Endodermal cell (in vitro differentiated cells): ENCODE measurements at regions not wholly inside any gene's neighbourhood (a gene's known extent, or its start where the extent isn't known, plus 50 kb on each side); places are given as distances from the start of the nearest gene placed in this dataset.

Experiments
- DNase-seq: peaks from one replicate; pipeline ENCODE4 v3.0.0-alpha.2; 2017
- H3K27ac ChIP-seq: 2 replicates; pipeline ENCODE4 v1.5.1; 2013; ENCODE audit warnings: mild to moderate bottlenecking, low read depth, low read length, moderate library complexity
- H3K27me3 ChIP-seq: 2 replicates; pipeline ENCODE4 v1.6.1; 2013; ENCODE audit warnings: mild to moderate bottlenecking, low read length, moderate library complexity; ENCODE audit not compliant: insufficient read depth, control insufficient read depth, poor library complexity, severe bottlenecking
- H3K36me3 ChIP-seq: 2 replicates; pipeline ENCODE4 v1.7.0; 2013; ENCODE audit warnings: mild to moderate bottlenecking, low read length, moderate library complexity; ENCODE audit not compliant: control insufficient read depth, insufficient read depth
- H3K4me1 ChIP-seq: one replicate; pipeline ENCODE4 v1.7.0; 2013; ENCODE audit warnings: low read length; ENCODE audit not compliant: control insufficient read depth, insufficient read depth
- H3K4me3 ChIP-seq: 2 replicates; pipeline ENCODE4 v1.5.1; 2013; ENCODE audit warnings: mild to moderate bottlenecking, low read length, moderate library complexity
- H3K9ac ChIP-seq: 2 replicates; pipeline ENCODE4 v1.6.1; 2013; ENCODE audit warnings: mild to moderate bottlenecking, low read length, moderate library complexity; ENCODE audit not compliant: poor library complexity, severe bottlenecking; ENCODE audit errors: extremely low read depth
- H3K9me3 ChIP-seq: 2 replicates; pipeline ENCODE4 v1.6.1; 2013; ENCODE audit warnings: mild to moderate bottlenecking, low read length, moderate library complexity; ENCODE audit not compliant: control insufficient read depth
- H3K27ac Mint-ChIP-seq: 2 replicates; pipeline ENCODE4 v1.8.0; 2020; ENCODE audit warnings: mixed read lengths
- H3K27me3 Mint-ChIP-seq: 2 replicates; pipeline ENCODE4 v1.8.0; 2021; ENCODE audit warnings: mild to moderate bottlenecking, mixed read lengths; ENCODE audit not compliant: insufficient read depth
- H3K36me3 Mint-ChIP-seq: 2 replicates; pipeline ENCODE4 v1.8.0; 2020; ENCODE audit warnings: low read depth, mixed read lengths
- H3K4me1 Mint-ChIP-seq: 2 replicates; pipeline ENCODE4 v1.8.0; 2020; ENCODE audit warnings: mixed read lengths
- H3K4me3 Mint-ChIP-seq: 2 replicates; pipeline ENCODE4 v1.8.0; 2020; ENCODE audit warnings: mild to moderate bottlenecking, moderate library complexity, mixed read lengths
- H3K9me3 Mint-ChIP-seq: 2 replicates; pipeline ENCODE4 v1.8.0; 2020; ENCODE audit warnings: mild to moderate bottlenecking, mixed read lengths
- WGBS, 2 experiments: methylation state at CpG; one replicate each; pipeline versions ENCODE4 v1.1.5 to v1.1.7; 2013; ENCODE audit warnings: missing lambda C conversion rate in 2 of 2, mixed read lengths in 1 of 2; ENCODE audit not compliant: insufficient coverage in 1 of 2, insufficient read length in 1 of 2; 5-methylcytosine and 5-hydroxymethylcytosine counted together
- TF ChIP-seq, protein P1 (sequence below): fragments of 200-600 bp; sonication (generic); conservative IDR thresholded peaks from 2 replicates; pipeline ENCODE4 v1.5.0; 2021; ENCODE audit warnings: antibody characterized with exemption, mild to moderate bottlenecking

DNA sequence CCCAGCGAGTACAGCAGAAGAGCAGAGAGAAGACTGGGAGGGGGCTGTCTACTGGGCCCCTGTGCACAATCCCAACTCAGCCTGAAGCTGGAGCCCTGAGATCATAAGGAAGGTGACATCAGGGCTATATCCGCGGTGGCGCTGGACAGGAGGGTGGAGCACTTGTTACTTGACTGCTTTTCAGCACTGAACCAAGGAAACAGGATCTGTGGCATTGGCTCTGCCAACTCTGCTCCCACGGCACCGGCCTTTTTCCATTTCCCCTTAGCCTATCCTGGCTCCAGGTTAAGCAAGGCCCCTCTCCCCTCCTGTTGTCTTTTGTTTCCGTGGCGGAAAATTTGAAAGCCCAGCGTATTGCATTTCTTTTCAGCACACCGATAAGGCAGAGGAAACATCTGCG is 125.0 kb upstream of the IRX3 start:
- H3K9me3 ChIP-seq = peaks cover 5% of the 10 kb centered on the region
- Mint-ChIP-seq H3K36me3 (no peaks in the 10 kb centered on the region), H3K4me3 (no peak overlapping the region), H3K9me3 (peaks cover 11% of the 10 kb centered on the region), H3K27ac (no peak overlapping the region), H3K4me1 (peaks cover 8% of the 10 kb centered on the region), H3K27me3 (peaks cover 33% of the 10 kb centered on the region)
- H3K9ac ChIP-seq = no peak overlapping the region
- WGBS, 2 experiments = 56 to 57% methylated on average over 8 to 11 of the region's 11 CpGs
- H3K36me3 ChIP-seq = no peaks in the 10 kb centered on the region
- H3K4me3 ChIP-seq = no peak overlapping the region
- no peak overlapping the region for H3K27ac ChIP-seq
- DNase-seq = peak; percentile 61
- H3K27me3 ChIP-seq = no peaks in the 10 kb centered on the region
- H3K4me1 ChIP-seq = no peaks in the 10 kb centered on the region
- TF ChIP-seq, protein P1, sequence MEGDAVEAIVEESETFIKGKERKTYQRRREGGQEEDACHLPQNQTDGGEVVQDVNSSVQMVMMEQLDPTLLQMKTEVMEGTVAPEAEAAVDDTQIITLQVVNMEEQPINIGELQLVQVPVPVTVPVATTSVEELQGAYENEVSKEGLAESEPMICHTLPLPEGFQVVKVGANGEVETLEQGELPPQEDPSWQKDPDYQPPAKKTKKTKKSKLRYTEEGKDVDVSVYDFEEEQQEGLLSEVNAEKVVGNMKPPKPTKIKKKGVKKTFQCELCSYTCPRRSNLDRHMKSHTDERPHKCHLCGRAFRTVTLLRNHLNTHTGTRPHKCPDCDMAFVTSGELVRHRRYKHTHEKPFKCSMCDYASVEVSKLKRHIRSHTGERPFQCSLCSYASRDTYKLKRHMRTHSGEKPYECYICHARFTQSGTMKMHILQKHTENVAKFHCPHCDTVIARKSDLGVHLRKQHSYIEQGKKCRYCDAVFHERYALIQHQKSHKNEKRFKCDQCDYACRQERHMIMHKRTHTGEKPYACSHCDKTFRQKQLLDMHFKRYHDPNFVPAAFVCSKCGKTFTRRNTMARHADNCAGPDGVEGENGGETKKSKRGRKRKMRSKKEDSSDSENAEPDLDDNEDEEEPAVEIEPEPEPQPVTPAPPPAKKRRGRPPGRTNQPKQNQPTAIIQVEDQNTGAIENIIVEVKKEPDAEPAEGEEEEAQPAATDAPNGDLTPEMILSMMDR = no peak

DNA sequence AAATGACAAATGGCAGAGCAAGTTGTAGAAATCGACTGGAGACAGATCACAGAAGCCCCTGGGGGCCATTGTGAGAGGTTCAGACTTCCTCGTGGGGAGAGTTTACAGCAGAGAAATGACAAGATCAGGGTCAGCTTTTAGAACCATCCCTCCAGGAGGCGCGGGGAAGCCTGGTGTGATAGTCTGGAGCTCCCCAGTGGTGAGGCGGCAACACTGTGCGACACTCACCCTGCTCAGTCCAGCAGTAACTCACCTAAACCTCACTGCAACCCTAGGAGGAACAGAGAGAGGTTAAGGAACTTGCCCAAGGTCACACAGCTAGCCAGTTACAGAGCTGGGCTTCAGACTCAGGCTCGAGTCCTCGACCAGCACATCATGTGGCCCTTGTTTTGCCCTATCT is 123.4 kb upstream of the IRX3 start:
- Mint-ChIP-seq H3K9me3 (peaks cover 3% of the 10 kb centered on the region), H3K4me3 (no peak overlapping the region), H3K36me3 (no peaks in the 10 kb centered on the region), H3K27ac (no peak overlapping the region), H3K27me3 (peaks cover 24% of the 10 kb centered on the region), H3K4me1 (peaks cover 8% of the 10 kb centered on the region)
- TF ChIP-seq, protein P1 = peak; percentile 43
- peak; percentile 49 for DNase-seq
- WGBS, 2 experiments = 75 to 85% methylated on average over 1 to 8 of the region's 8 CpGs
- Histone ChIP-seq H3K36me3 (no peaks in the 10 kb centered on the region), H3K4me3 (no peak overlapping the region), H3K27ac (no peak overlapping the region), H3K9me3 (no peaks in the 10 kb centered on the region), H3K9ac (no peak overlapping the region), H3K27me3 (no peaks in the 10 kb centered on the region), H3K4me1 (no peaks in the 10 kb centered on the region)

DNA sequence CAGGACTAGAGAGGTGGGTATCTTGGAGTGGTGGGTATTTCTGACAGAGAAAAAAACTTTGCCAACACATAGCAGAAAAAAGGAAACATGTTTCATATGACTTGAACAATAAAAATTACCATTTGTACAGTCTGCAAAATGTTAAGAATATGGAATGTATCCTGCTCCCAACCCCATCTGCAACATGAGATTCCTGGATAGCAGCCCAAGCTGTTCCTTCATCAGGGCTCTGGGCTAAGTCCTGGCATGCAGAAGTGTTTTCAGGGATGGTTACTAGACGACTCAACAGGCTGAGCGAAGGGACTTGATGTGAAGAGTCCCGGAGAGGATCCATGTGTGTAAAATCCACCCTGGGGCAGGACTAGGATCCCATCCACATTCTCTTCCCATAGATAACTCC is 121.0 kb upstream of the IRX3 start:
- Histone ChIP-seq H3K27me3 (no peaks in the 10 kb centered on the region), H3K4me3 (no peak overlapping the region), H3K9ac (no peak overlapping the region), H3K9me3 (no peaks in the 10 kb centered on the region), H3K4me1 (no peaks in the 10 kb centered on the region), H3K36me3 (no peaks in the 10 kb centered on the region), H3K27ac (no peak overlapping the region)
- WGBS, 2 experiments = 94% methylated on average over 3 of the region's 3 CpGs; no CpG with 5 or more reads in 1 of the 2 experiments
- Mint-ChIP-seq H3K9me3 (peaks cover 3% of the 10 kb centered on the region), H3K36me3 (no peaks in the 10 kb centered on the region), H3K27ac (no peak overlapping the region), H3K4me1 (peaks cover 9% of the 10 kb centered on the region), H3K4me3 (no peak overlapping the region), H3K27me3 (peaks cover 16% of the 10 kb centered on the region)
- peak; percentile 5 for DNase-seq
- TF ChIP-seq, protein P1 = no peak
